Stomach (tissue), 4 donors: ENCODE measurements at regions not wholly inside any gene's neighbourhood (a gene's known extent, or its start where the extent isn't known, plus 50 kb on each side); places are given as distances from the start of the nearest gene placed in this dataset.

ENCODE experiments used
- CTCF ChIP-seq, 7 experiments: fragments of 450-650 bp in 4 of 7; fragments of 200-600 bp in 3 of 7; sonication (generic) in 3 of 7; IDR thresholded peaks; one replicate each; pipeline ENCODE4 v1.5.1; 2016 to 2019; ENCODE audit warnings: antibody characterized with exemption in 7 of 7, control low read depth in 2 of 7, mild to moderate bottlenecking in 1 of 7
- EP300 ChIP-seq: sonication (generic); formaldehyde crosslinking; IDR thresholded peaks from one replicate; pipeline ENCODE4 v1.6.1; 2017; ENCODE audit warnings: antibody characterized with exemption
- POLR2A ChIP-seq, 4 donors: fragments of 450-650 bp; IDR thresholded peaks; one replicate each; pipeline ENCODE4 v1.6.1; 2016; ENCODE audit warnings: antibody characterized with exemption in 4 of 4, control low read depth in 2 of 4, mild to moderate bottlenecking in 1 of 4, moderate library complexity in 1 of 4

- no peak for TF ChIP-seq CTCF (IDR thresholded peaks at IDR 0.05)
- no peak for TF ChIP-seq POLR2A (IDR thresholded peaks at IDR 0.05)
- no peak for TF ChIP-seq EP300
Observed at GRCh38 chrX:9357518-9358114, 107.2 kb upstream of the TBL1X start.
